Subcutaneous abdominal adipose tissue (tissue), 5 donors: ENCODE measurements at regions not wholly inside any gene's neighbourhood (a gene's known extent, or its start where the extent isn't known, plus 50 kb on each side); places are given as distances from the start of the nearest gene placed in this dataset.

Experiments used
- H3K27ac ChIP-seq: one replicate; pipeline ENCODE4 v1.7.0; 2013; ENCODE audit warnings: low read depth, mild to moderate bottlenecking, inconsistent platforms, low read length, moderate library complexity
- H3K27me3 ChIP-seq, 5 donors: one replicate each; pipeline ENCODE4 v1.7.0; 2013; ENCODE audit warnings: low read length in 5 of 5, inconsistent platforms in 1 of 5; ENCODE audit not compliant: control insufficient read depth in 5 of 5, insufficient read depth in 4 of 5
- H3K36me3 ChIP-seq, 5 donors: one replicate each; pipeline ENCODE4 v1.7.0; 2013; ENCODE audit warnings: low read length in 5 of 5; ENCODE audit not compliant: control insufficient read depth in 5 of 5, insufficient read depth in 5 of 5
- H3K4me1 ChIP-seq, 5 donors: one replicate each; pipeline ENCODE4 v1.7.0; 2013; ENCODE audit warnings: low read length in 5 of 5, mild to moderate bottlenecking in 3 of 5, moderate library complexity in 1 of 5; ENCODE audit not compliant: control insufficient read depth in 5 of 5, insufficient read depth in 5 of 5
- H3K4me3 ChIP-seq, 5 donors: one replicate each; pipeline ENCODE4 v1.7.0; 2013; ENCODE audit warnings: low read length in 5 of 5, low read depth in 1 of 5
- H3K9ac ChIP-seq, 5 donors: one replicate each; pipeline ENCODE4 v1.7.0; 2013; ENCODE audit warnings: low read length in 5 of 5, mild to moderate bottlenecking in 4 of 5, moderate library complexity in 3 of 5
- H3K9me3 ChIP-seq, 5 donors: one replicate each; pipeline ENCODE4 v1.7.0; 2013; ENCODE audit warnings: low read length in 5 of 5; ENCODE audit not compliant: control insufficient read depth in 5 of 5
- donor health status: healthy.
- donor health status: healthy.
- donor health status: healthy.
- donor health status: healthy.
- donor health status: healthy.

DNA sequence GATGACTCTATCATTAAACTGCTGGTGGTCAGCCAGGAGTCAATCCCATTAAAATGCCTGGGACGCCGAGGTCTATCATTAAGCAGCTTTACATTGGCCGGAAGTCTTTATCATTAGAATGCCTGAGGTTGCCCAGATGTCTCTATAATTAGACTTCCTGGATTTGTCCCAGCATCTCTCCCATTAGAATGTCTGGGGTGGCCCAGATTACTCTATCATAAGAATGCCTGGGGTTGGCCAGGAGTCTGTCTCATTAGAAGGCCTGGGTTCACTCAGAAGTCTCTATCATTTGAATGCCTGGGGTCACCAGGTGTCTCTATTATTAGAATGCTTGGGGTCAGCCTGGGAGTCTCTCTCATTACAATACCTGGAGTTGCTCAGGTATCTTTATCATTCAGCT is 2227.2 kb downstream of the TP53TG3F start:
- Histone ChIP-seq H3K27me3 (no peaks in the 10 kb centered on the region), H3K4me1 (no peaks in the 10 kb centered on the region), H3K9me3 (peaks cover 0 to 51% (median 31%) of the 10 kb centered on the region in 5 donors), H3K36me3 (no peaks in the 10 kb centered on the region), H3K27ac (no peak overlapping the region), H3K9ac (no peak overlapping the region), H3K4me3 (no peak overlapping the region)

DNA sequence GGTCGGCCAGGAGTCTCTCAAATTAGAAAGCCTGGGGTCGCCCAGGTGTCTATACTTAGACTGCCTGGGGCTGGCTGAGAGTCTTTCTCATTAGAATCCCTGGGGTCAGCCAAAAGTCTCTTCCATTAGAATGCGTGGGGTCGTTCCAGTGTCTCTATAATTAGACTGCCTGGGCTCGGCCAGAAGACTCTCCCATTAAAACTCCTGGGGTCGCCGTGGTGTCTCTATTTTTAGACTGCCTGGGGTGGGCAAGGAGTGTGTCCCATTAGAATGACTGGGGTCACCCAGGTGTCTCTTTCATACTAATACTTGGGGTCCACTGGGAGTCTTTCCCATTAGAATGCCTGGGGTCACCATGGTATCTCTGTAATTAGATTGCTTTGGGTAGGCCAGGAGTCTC is 2227.7 kb downstream of the TP53TG3F start:
- H3K9ac ChIP-seq = no peak overlapping the region
- no peaks in the 10 kb centered on the region for H3K4me1 ChIP-seq
- H3K36me3 ChIP-seq = no peaks in the 10 kb centered on the region
- H3K27ac ChIP-seq = no peak overlapping the region
- H3K27me3 ChIP-seq = no peaks in the 10 kb centered on the region
- H3K4me3 ChIP-seq = no peak overlapping the region
- H3K9me3 ChIP-seq = peaks cover 0 to 51% (median 32%) of the 10 kb centered on the region in 5 donors

DNA sequence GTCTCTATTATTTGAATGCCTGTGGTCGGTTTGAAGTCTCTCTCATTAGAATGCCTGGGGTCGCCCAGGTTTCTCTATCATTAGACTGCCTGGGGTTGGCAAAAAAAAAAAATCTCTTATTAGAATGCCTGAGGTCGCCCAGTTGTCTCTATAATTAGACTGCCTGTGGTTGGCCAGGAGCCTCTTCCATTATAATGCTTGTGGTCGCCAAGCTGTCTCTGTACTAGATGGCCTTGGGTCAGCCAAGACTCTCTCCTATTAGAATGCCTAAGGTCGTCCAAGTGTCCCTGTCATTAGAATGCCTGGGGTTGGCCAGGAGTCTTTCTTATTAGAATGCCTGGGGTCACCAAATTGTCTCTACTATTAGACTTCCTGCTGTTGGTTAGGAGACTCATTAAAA is 2228.4 kb downstream of the TP53TG3F start:
- H3K4me3 ChIP-seq = no peak overlapping the region
- H3K36me3 ChIP-seq = no peaks in the 10 kb centered on the region
- no peak overlapping the region for H3K9ac ChIP-seq
- H3K27ac ChIP-seq = no peak overlapping the region
- peaks cover 2 to 54% (median 30%) of the 10 kb centered on the region in 5 donors for H3K9me3 ChIP-seq
- no peaks in the 10 kb centered on the region for H3K4me1 ChIP-seq
- H3K27me3 ChIP-seq = no peaks in the 10 kb centered on the region

DNA sequence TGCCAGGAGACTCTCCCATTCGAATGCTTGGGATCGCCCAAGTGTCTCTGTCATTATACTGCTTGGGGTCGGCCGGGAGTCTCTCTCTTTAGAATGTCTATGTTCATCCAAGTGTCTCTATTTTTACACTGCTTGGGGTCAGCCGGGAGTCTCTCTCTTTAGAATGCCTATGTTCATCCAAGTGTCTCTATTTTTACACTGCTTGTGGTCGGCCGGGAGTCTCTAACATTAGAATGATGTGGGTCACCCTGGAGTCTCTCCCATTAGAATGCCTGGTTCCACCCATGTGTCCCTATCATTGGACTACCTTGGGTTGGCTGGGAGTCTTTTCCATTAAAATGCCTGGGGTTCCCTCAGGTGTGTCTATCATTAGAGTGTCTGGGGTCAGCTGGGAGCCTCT is 2230.4 kb downstream of the TP53TG3F start:
- no peak overlapping the region for H3K9ac ChIP-seq
- H3K4me3 ChIP-seq = no peak overlapping the region
- H3K4me1 ChIP-seq = no peaks in the 10 kb centered on the region
- H3K27ac ChIP-seq = no peak overlapping the region
- no peaks in the 10 kb centered on the region for H3K27me3 ChIP-seq
- no peaks in the 10 kb centered on the region for H3K36me3 ChIP-seq
- peaks cover 2 to 62% (median 37%) of the 10 kb centered on the region in 5 donors for H3K9me3 ChIP-seq

DNA sequence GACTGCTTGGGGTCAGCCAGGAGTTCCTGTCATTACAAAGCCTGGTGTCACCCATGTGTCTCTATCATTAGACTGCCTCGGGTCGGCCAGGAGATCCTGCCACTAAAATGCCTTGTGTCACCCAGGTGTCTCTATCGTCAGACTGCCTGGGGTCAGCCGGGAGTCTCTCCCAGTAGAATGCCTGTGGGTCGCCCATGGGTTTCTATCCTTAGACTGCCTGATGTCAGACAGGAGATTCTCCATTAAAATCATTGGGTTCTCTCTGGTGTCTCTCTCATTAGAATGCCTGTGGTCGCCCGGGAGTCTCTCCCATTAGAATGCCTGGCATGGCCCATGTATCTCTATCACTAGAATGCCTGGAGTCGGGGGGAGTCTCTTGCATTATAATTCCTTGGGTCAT is 2231.0 kb downstream of the TP53TG3F start:
- Histone ChIP-seq H3K36me3 (no peaks in the 10 kb centered on the region), H3K27ac (no peak overlapping the region), H3K4me1 (no peaks in the 10 kb centered on the region), H3K27me3 (no peaks in the 10 kb centered on the region), H3K9me3 (peaks cover 2 to 68% (median 37%) of the 10 kb centered on the region in 5 donors), H3K9ac (no peak overlapping the region), H3K4me3 (no peak overlapping the region)

DNA sequence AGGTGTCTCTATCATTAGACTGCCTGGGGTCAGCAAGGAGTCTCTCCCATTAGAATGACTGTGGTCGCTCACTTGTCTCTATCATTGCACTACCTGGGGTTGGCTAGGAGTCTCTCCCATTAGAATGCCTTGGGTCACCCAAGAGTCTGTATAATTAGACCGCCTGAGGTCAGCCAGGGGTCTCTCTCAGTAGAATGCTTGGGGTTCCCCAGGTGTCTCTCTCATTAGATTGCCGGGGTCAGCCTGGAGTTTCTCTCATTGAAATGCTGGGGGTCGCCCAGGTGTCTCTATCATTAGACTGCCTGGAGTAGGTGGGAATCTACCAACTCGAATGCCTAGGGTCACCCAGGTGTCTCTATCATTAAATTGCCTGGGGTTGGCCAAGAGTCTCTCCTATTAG is 2231.6 kb downstream of the TP53TG3F start:
- Histone ChIP-seq H3K27me3 (no peaks in the 10 kb centered on the region), H3K27ac (no peak overlapping the region), H3K9me3 (peaks cover 5 to 68% (median 37%) of the 10 kb centered on the region in 5 donors), H3K9ac (no peak overlapping the region), H3K4me3 (no peak overlapping the region), H3K36me3 (no peaks in the 10 kb centered on the region), H3K4me1 (no peaks in the 10 kb centered on the region)

DNA sequence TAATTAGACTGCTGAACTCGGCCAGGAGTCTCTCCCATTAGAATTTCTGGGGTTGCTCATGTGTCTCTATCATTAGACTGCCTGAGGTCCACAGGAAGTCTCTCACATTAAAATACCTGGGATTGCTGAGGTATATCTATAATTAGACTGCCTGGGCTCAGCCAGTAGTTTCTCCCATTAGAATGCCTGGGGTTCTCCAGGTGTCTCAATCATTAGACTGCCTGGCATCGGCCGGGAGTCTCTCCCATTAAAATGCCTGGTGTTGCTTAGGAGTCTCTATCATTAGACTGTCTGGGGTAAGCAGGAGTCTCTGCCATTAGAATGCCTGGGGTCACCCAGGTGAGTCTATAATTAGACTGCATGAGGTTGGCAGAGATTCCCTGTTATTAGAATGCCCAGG is 2233.4 kb downstream of the TP53TG3F start:
- H3K9ac ChIP-seq = no peak overlapping the region
- H3K4me1 ChIP-seq = no peaks in the 10 kb centered on the region
- H3K9me3 ChIP-seq = peaks cover 8 to 61% (median 34%) of the 10 kb centered on the region in 5 donors
- no peak overlapping the region for H3K4me3 ChIP-seq
- no peak overlapping the region for H3K27ac ChIP-seq
- H3K27me3 ChIP-seq = no peaks in the 10 kb centered on the region
- H3K36me3 ChIP-seq = no peaks in the 10 kb centered on the region

DNA sequence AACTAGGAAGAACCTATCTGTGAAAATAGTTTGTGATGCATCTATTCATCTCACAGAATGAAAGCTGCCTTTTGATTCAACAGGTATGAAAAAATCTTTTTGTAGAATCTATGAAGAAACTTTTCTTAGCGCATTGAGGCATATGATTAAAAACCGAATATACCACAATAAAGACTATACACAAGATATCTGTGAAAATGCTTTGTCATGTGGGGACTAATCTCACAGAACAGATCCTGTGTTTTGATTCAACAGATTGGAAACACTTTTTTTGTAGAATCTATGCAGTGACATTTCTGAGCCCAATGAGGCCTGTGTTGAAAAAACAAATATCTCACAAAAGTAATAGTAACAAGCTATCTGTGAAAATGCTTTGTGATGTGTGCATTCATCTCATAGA is 2247.5 kb downstream of the TP53TG3F start:
- H3K4me1 ChIP-seq = no peaks in the 10 kb centered on the region
- H3K9ac ChIP-seq = no peak overlapping the region
- no peaks in the 10 kb centered on the region for H3K27me3 ChIP-seq
- no peak overlapping the region for H3K4me3 ChIP-seq
- H3K27ac ChIP-seq = no peak overlapping the region
- H3K36me3 ChIP-seq = no peaks in the 10 kb centered on the region
- peaks cover 0 to 16% (median 5%) of the 10 kb centered on the region in 5 donors for H3K9me3 ChIP-seq

DNA sequence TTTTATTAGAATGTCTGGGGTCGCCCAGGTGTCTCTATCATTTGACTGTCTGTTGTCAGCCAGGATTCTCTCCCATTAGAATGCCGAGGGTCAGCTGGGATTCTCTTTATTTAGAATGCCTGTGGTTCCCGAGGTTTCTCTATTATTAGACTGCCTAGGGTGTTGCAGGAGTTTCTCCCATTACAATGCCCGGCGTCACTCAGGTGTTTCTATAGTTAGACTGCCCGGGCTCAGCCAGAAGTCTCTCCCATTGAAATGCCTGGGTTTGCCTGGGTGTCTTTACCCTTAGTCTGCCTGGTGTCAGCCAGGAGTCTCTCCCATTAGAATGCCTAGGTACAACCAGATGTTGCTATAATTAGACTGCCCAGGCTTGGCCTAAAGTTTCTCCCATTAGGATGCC is 2252.0 kb downstream of the TP53TG3F start:
- Histone ChIP-seq H3K9me3 (peaks cover 9 to 37% (median 20%) of the 10 kb centered on the region in 5 donors), H3K4me3 (no peak overlapping the region), H3K27ac (no peak overlapping the region), H3K4me1 (no peaks in the 10 kb centered on the region), H3K36me3 (no peaks in the 10 kb centered on the region), H3K9ac (no peak overlapping the region), H3K27me3 (no peaks in the 10 kb centered on the region)

DNA sequence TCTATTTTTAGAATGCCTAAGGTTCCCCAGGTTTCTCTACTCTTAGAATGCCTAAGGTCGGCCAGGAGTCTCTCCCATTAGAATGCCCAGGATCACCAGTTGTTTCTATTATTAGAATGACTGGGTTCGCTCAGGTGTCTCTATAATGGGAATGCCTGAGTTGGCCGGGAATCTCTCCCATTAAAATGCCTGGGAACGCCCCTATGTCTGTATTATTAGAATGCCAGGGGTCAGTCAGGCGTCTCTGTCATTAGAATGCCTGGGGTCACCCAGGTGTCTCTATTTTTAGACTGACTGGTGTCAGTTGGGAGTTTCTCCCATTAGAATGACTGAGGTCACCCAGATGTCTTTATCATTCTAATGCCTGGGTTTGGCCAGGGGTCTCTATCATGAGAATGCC is 2252.5 kb downstream of the TP53TG3F start:
- no peaks in the 10 kb centered on the region for H3K36me3 ChIP-seq
- no peak overlapping the region for H3K4me3 ChIP-seq
- no peak overlapping the region for H3K9ac ChIP-seq
- no peaks in the 10 kb centered on the region for H3K4me1 ChIP-seq
- H3K27me3 ChIP-seq = no peaks in the 10 kb centered on the region
- peaks cover 9 to 37% (median 20%) of the 10 kb centered on the region in 5 donors for H3K9me3 ChIP-seq
- H3K27ac ChIP-seq = no peak overlapping the region
